Large intestine (tissue), 3 donors: ENCODE measurements at regions not wholly inside any gene's neighbourhood (a gene's known extent, or its start where the extent isn't known, plus 50 kb on each side); places are given as distances from the start of the nearest gene placed in this dataset.

ENCODE experiments used
- DNase-seq, 2 donors: peaks; one replicate each; pipeline versions ENCODE4 v3.0.0 to v3.0.0-alpha.2; 2013
- H3K27ac ChIP-seq: one replicate; pipeline ENCODE4 v1.5.1; 2013; ENCODE audit warnings: low read length
- H3K27me3 ChIP-seq: 2 replicates; pipeline ENCODE4 v1.6.1; 2013; ENCODE audit warnings: low read length; ENCODE audit not compliant: control insufficient read depth, insufficient read depth
- H3K36me3 ChIP-seq: 2 replicates; pipeline ENCODE4 v1.6.1; 2013; ENCODE audit warnings: low read length; ENCODE audit not compliant: control insufficient read depth, insufficient read depth
- H3K4me1 ChIP-seq: one replicate; pipeline ENCODE4 v1.6.1; 2013; ENCODE audit warnings: low read length; ENCODE audit not compliant: control insufficient read depth, insufficient read depth
- H3K4me3 ChIP-seq: one replicate; pipeline ENCODE4 v1.5.1; 2013; ENCODE audit warnings: low read length
- H3K9me3 ChIP-seq: one replicate; pipeline ENCODE4 v1.6.1; 2013; ENCODE audit warnings: mild to moderate bottlenecking, low read depth, low read length, moderate library complexity; ENCODE audit not compliant: control insufficient read depth
- WGBS: methylation state at CpG from one replicate; pipeline ENCODE4 v1.1.5; 2013; ENCODE audit warnings: low lambda C conversion rate; ENCODE audit not compliant: insufficient coverage; 5-methylcytosine and 5-hydroxymethylcytosine counted together

DNA sequence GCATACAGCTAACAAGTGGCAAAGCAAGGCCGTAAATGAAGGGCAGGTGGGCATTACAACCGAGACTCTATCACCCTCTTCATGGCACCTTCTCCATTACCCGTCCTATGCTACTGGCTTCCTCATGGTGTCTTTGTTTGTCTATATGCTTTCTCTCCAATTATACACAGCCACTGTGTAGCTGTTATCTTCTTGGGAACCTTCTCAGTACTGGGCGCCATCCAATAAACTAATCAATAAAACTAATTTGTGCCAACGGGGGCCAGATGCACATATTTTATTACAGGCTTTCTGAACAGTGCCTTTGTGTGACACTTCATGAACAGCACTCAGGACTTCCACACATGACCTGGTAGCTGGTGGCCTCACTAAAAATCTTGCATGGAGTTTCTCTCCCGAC is 149.8 kb upstream of the PCSK2 start:
- Histone ChIP-seq H3K4me3 (no peak overlapping the region), H3K27ac (no peak overlapping the region), H3K27me3 (no peaks in the 10 kb centered on the region), H3K36me3 (no peaks in the 10 kb centered on the region), H3K9me3 (no peaks in the 10 kb centered on the region), H3K4me1 (no peaks in the 10 kb centered on the region)
- no CpG with 5 or more reads among the region's 6 CpGs for WGBS
- DNase-seq = no peak

DNA sequence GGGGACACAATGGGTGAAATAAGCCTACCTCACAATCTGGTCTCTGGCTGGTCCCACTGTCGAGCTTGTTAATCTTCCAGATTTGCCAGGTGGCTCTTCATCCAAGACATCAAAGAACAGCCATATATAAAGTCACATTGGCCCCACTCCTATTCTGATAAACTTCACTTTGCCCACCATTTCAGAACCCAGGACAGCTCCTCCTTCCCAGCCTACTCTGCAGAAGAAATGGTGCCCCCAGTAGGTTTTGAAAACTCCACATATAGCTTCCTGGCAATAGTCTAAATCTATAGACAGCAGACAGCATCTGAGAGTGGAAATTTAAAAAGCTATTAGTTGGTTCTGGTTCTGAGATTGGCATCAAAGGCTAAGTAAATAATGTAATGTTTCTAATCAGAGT is 143.1 kb upstream of the PCSK2 start:
- Histone ChIP-seq H3K4me3 (no peak overlapping the region), H3K27me3 (no peaks in the 10 kb centered on the region), H3K36me3 (no peaks in the 10 kb centered on the region), H3K27ac (no peak overlapping the region), H3K9me3 (no peaks in the 10 kb centered on the region), H3K4me1 (no peaks in the 10 kb centered on the region)
- no CpG with 5 or more reads among the region's 1 CpG for WGBS
- no peak for DNase-seq

- H3K27me3 ChIP-seq = no peaks in the 10 kb centered on the region
- H3K4me3 ChIP-seq = no peak overlapping the region
- 88% methylated on average over 2 of the region's 3 CpGs for WGBS
- H3K9me3 ChIP-seq = no peaks in the 10 kb centered on the region
- no peak overlapping the region for H3K27ac ChIP-seq
- no peak for DNase-seq
- H3K4me1 ChIP-seq = no peaks in the 10 kb centered on the region
- H3K36me3 ChIP-seq = no peaks in the 10 kb centered on the region
These were observed 141.9 kb upstream of the PCSK2 start for GRCh38 chr20:17084909-17085308.

GRCh38 chr20:17093782-17094181 is 133.1 kb upstream of the PCSK2 start:
- no peak for DNase-seq
- no peak overlapping the region for H3K27ac ChIP-seq
- H3K9me3 ChIP-seq = no peaks in the 10 kb centered on the region
- 17% methylated on average over 1 of the region's 4 CpGs for WGBS
- H3K4me1 ChIP-seq = no peaks in the 10 kb centered on the region
- H3K27me3 ChIP-seq = no peaks in the 10 kb centered on the region
- no peaks in the 10 kb centered on the region for H3K36me3 ChIP-seq
- H3K4me3 ChIP-seq = no peak overlapping the region

DNA sequence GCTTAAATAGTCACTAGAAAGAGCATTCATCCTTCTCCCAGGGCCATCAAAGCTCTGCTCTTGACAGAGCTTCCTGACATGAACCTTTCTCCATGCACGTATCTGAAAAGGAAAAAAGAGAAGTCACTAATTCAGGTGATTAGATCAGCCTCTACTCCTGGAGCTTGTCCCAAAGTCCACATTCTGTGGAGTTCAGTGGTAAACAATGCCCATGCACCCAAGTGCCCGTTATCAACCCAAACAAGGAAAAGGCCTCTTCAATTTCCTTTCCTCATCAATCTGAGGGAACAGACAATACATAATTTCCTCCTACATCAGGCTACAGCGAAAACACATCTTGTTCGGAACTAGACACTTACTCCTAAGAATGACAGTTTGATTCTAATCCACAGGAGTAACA is 129.2 kb upstream of the PCSK2 start:
- H3K9me3 ChIP-seq = no peaks in the 10 kb centered on the region
- H3K27ac ChIP-seq = no peak overlapping the region
- DNase-seq = peak; percentile 16 to 36
- H3K36me3 ChIP-seq = no peaks in the 10 kb centered on the region
- H3K4me3 ChIP-seq = no peak overlapping the region
- no peaks in the 10 kb centered on the region for H3K4me1 ChIP-seq
- no CpG with 5 or more reads among the region's 4 CpGs for WGBS
- H3K27me3 ChIP-seq = no peaks in the 10 kb centered on the region

GRCh38 chr20:17100506-17100905 is 126.3 kb upstream of the PCSK2 start:
- Histone ChIP-seq H3K36me3 (no peaks in the 10 kb centered on the region), H3K9me3 (no peaks in the 10 kb centered on the region), H3K27me3 (no peaks in the 10 kb centered on the region), H3K4me3 (no peak overlapping the region), H3K27ac (no peak overlapping the region), H3K4me1 (no peaks in the 10 kb centered on the region)
- no peak for DNase-seq
- WGBS = no CpG with 5 or more reads among the region's 1 CpG

DNA sequence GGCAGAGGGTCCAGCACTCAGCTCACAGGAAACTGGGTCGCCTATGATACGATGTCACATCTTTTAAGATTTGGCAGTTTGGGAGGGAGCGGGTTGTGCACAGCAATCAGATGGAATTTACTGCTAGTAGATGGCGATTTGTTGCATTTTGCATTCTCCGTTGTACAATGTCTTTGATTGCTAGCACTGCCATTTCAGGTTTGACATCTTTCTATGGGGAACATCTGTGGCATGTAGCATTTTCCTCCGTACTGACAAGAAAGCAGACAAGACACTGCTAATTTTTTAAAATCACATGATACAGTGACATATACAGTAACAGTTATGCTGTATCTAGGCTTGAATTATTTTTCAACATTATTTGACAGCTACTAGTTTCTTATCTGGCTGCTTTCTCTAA is 119.7 kb upstream of the PCSK2 start:
- no peak for DNase-seq
- Histone ChIP-seq H3K27ac (no peak overlapping the region), H3K36me3 (no peaks in the 10 kb centered on the region), H3K4me3 (no peak overlapping the region), H3K4me1 (no peaks in the 10 kb centered on the region), H3K9me3 (no peaks in the 10 kb centered on the region), H3K27me3 (no peaks in the 10 kb centered on the region)
- WGBS = no CpG with 5 or more reads among the region's 6 CpGs

GRCh38 chr20:17108896-17109295 is 117.9 kb upstream of the PCSK2 start:
- Histone ChIP-seq H3K4me3 (no peak overlapping the region), H3K9me3 (no peaks in the 10 kb centered on the region), H3K36me3 (no peaks in the 10 kb centered on the region), H3K27ac (no peak overlapping the region), H3K27me3 (no peaks in the 10 kb centered on the region), H3K4me1 (no peaks in the 10 kb centered on the region)
- WGBS = no CpG with 5 or more reads among the region's 2 CpGs
- no peak for DNase-seq

DNA sequence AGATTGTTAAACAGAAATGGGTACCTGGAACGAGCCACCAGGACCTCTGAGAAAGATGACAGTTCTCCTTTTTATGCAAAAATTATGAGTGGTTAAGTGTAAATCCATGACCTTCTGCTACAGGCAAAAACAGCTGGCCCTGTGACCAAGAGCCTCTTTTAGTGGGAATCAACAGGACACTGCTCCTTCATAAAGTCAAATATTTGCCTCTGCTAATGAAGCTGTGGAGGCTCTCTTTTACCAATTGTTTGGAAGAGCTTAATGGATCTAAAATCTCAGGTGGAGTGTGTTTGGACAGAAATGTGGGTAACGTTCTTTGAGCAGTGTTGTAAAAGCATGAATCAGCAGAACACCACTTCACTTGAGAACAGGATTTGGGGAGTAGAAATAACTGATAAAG is 117.5 kb upstream of the PCSK2 start:
- Histone ChIP-seq H3K9me3 (no peaks in the 10 kb centered on the region), H3K4me1 (no peaks in the 10 kb centered on the region), H3K4me3 (no peak overlapping the region), H3K27ac (no peak overlapping the region), H3K36me3 (no peaks in the 10 kb centered on the region), H3K27me3 (no peaks in the 10 kb centered on the region)
- WGBS = no CpG with 5 or more reads among the region's 2 CpGs
- no peak for DNase-seq

DNA sequence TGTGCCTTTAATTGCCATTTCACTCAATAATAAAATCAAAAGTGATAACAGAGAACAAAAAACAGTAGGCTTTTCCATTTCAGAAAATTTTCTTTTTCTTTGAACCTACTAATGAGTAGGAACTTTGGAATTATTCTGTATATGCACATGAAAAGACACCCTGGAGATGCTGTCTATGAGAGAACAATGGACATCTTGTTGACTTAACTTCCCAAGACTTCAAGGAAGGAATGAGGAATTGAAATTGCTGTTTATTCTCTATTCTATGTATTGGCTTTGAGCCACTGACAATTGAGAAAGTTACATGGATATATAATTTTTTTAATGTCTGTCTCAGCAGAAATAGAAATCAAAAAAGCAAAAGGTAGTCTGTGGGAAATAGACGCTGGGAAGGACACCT is 98.6 kb upstream of the PCSK2 start:
- 86% methylated on average over 1 of the region's 1 CpG for WGBS
- no peaks in the 10 kb centered on the region for H3K9me3 ChIP-seq
- H3K27me3 ChIP-seq = no peaks in the 10 kb centered on the region
- DNase-seq = no peak
- no peaks in the 10 kb centered on the region for H3K36me3 ChIP-seq
- no peak overlapping the region for H3K4me3 ChIP-seq
- H3K27ac ChIP-seq = no peak overlapping the region
- H3K4me1 ChIP-seq = no peaks in the 10 kb centered on the region

GRCh38 chr20:17129089-17129488 is 97.8 kb upstream of the PCSK2 start:
- 100% methylated on average over 1 of the region's 5 CpGs for WGBS
- no peaks in the 10 kb centered on the region for H3K4me1 ChIP-seq
- no peaks in the 10 kb centered on the region for H3K36me3 ChIP-seq
- H3K27me3 ChIP-seq = no peaks in the 10 kb centered on the region
- no peaks in the 10 kb centered on the region for H3K9me3 ChIP-seq
- no peak for DNase-seq
- H3K27ac ChIP-seq = no peak overlapping the region
- H3K4me3 ChIP-seq = no peak overlapping the region
